ENCODE measurements at regions not wholly inside any gene's neighbourhood (a gene's known extent, or its start where the extent isn't known, plus 50 kb on each side); places are given as distances from the start of the nearest gene placed in this dataset.

DNA sequence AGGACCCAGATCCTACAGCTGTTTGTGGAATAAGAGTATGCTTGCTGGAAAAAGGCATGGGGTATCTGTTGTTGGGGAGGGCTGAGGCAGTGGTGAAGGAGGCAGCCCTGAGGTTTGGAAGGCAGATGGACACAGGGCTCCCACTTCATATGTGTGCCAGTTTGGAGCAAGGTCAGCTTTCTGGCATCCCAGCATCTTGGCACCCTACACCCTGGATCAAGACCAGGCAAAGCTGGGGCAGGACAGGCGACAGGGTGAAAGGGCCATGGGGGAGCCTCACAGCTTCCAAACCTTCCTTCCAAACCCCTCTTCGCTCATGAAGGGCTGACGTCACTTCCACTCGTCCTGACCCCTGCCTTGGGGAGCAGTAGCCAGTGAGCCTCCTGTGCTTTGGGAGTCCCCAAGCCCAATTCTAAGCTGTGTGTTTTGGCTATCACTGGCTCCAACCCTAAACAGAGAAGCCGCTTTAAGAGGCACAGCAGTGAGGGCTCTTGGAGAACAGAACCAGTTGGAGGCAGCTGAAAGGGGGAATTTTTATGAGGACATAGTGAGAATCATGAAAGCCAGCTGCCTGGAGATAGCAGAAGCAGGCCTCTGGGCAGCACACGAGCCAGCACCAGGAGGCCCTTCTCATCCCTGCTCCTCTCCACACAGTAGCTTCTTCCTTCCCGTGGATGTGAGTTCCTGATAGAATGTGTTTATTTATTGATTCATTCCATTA lies 448.6 kb upstream of the CDH4 start:
- no peak for TF ChIP-seq RAD21 (IDR thresholded peaks at IDR 0.05; ENCODE audit: low read length)
- no peak for TF ChIP-seq USF1 (IDR thresholded peaks at IDR 0.05; ENCODE audit: borderline replicate concordance, low read depth)

Data from SK-N-SH (cell line).